Keratinocyte (primary cell): ENCODE measurements at regions not wholly inside any gene's neighbourhood (a gene's known extent, or its start where the extent isn't known, plus 50 kb on each side); places are given as distances from the start of the nearest gene placed in this dataset.

Experiments used
- CTCF ChIP-seq, 3 experiments: IDR thresholded peaks in 1 of 3; conservative IDR thresholded peaks in 1 of 3; optimal IDR thresholded peaks in 1 of 3; 2 replicates in 2 of 3; 3 replicates in 1 of 3; pipeline versions ENCODE3 to v1.5.1; 2011; ENCODE audit warnings: low read length in 3 of 3, mild to moderate bottlenecking in 3 of 3, moderate library complexity in 2 of 3, control low read depth in 1 of 3, inconsistent platforms in 1 of 3; ENCODE audit not compliant: insufficient read depth in 2 of 3; ENCODE audit errors: extremely low read depth in 1 of 3
- EZH2 ChIP-seq: IDR thresholded peaks from one replicate; pipeline ENCODE4 v1.6.1; 2012; ENCODE audit warnings: inconsistent platforms, mild to moderate bottlenecking, low read length, moderate library complexity

GRCh38 chr10:128632694-128633093 is 506.5 kb upstream of the MKI67 start:
- TF ChIP-seq CTCF (optimal IDR thresholded peaks at IDR 0.05 in 1 of 3, IDR thresholded peaks at IDR 0.05 in 1 of 3, conservative IDR thresholded peaks at IDR 0.05 in 1 of 3; ENCODE audit: extremely low read depth in 1 of 3, insufficient read depth in 2 of 3, low read length in 3 of 3), result no peak
- no peak for TF ChIP-seq EZH2
